ENCODE measurements at regions not wholly inside any gene's neighbourhood (a gene's known extent, or its start where the extent isn't known, plus 50 kb on each side); places are given as distances from the start of the nearest gene placed in this dataset.
"Not testable (repeated sequence)": the region's sequence is repeated elsewhere in the genome, so short reads cannot be mapped to it uniquely, and the experiment has no call there.

GRCh38 chr3:125899181-125899580, 69.8 kb upstream of the ROPN1B start:
- intact Hi-C loops (cut with DNase I); DNase-seq: not testable (repeated sequence)

- intact Hi-C loops (cut with DNase I); DNase-seq: not testable (repeated sequence)
Observed at GRCh38 chr3:125901473-125901872, 67.5 kb upstream of the ROPN1B start.

- intact Hi-C loops (cut with DNase I); DNase-seq: not testable (repeated sequence)
Observed at GRCh38 chr3:125903780-125904455, 65.1 kb upstream of the ROPN1B start.

GRCh38 chr3:125907279-125907678, 61.7 kb upstream of the ROPN1B start:
- intact Hi-C loops (cut with DNase I); DNase-seq: not testable (repeated sequence)

GRCh38 chr3:125910851-125911250, 58.1 kb upstream of the ROPN1B start:
- intact Hi-C loops (cut with DNase I); DNase-seq: not testable (repeated sequence)

GRCh38 chr3:125914608-125915436, 54.2 kb upstream of the ROPN1B start:
- DNase-seq = peak in 12 of 42 donors; percentile 7 to 48 (median 26)
- intact Hi-C loops (cut with DNase I) = not testable (repeated sequence)

- DNase-seq = peak in 10 of 42 donors; percentile 11 to 38 (median 24)
- intact Hi-C loops (cut with DNase I) = not testable (repeated sequence)
Observed at GRCh38 chr3:125915437-125915787, 53.6 kb upstream of the ROPN1B start.

- DNase-seq = peak; percentile 97 to 100 (median 100)
- intact Hi-C loops (cut with DNase I) = not testable (repeated sequence)
Observed at GRCh38 chr3:125915792-125916375, 53.1 kb upstream of the ROPN1B start.

GRCh38 chr3:125916376-125916978, 52.5 kb upstream of the ROPN1B start:
- peak in 41 of 42 donors; percentile 89 to 99 (median 96) for DNase-seq
- intact Hi-C loops (cut with DNase I) = no loop called here

- intact Hi-C loops (cut with DNase I) = not testable (repeated sequence)
- peak in 41 of 42 donors; percentile 31 to 87 (median 67) for DNase-seq
Observed at GRCh38 chr3:125917020-125917549, 51.9 kb upstream of the ROPN1B start.

GRCh38 chr3:125918024-125918423, 51.0 kb upstream of the ROPN1B start:
- DNase-seq; intact Hi-C loops (cut with DNase I): not testable (repeated sequence)

- intact Hi-C loops (cut with DNase I); DNase-seq: not testable (repeated sequence)
Observed at GRCh38 chr3:125918451-125918850, 50.5 kb upstream of the ROPN1B start.

GRCh38 chr3:125918866-125919265, 50.1 kb upstream of the ROPN1B start:
- peak in 32 of 42 donors; percentile 14 to 83 (median 48) for DNase-seq
- intact Hi-C loops (cut with DNase I) = not testable (repeated sequence)
